K562 (cell line): ENCODE measurements at regions not wholly inside any gene's neighbourhood (a gene's known extent, or its start where the extent isn't known, plus 50 kb on each side); places are given as distances from the start of the nearest gene placed in this dataset.

Source experiments
- BMI1 ChIP-seq: fragments of 150-350 bp; IDR thresholded peaks from 2 replicates; pipeline ENCODE4 v1.6.1; 2014; ENCODE audit warnings: low read length
- CBFB ChIP-seq: sonication (generic); formaldehyde crosslinking; IDR thresholded peaks from 2 replicates; pipeline ENCODE4 v1.4.0; 2020; ENCODE audit warnings: mild to moderate bottlenecking, missing genetic modification reagents
- CBX5 ChIP-seq: IDR thresholded peaks from 2 replicates; pipeline ENCODE4 v1.6.1; 2014; ENCODE audit warnings: low read depth, borderline replicate concordance
- CEBPG ChIP-seq, 3 experiments: fragments of 200-800 bp in 1 of 3; sonication (Bioruptor generic) in 1 of 3; sonication (generic) in 1 of 3; formaldehyde crosslinking in 1 of 3; IDR thresholded peaks in 2 of 3; conservative IDR thresholded peaks in 1 of 3; 2 replicates each; pipeline versions ENCODE4 v1.6.1 to v1.8.0; 2016 to 2022; ENCODE audit warnings: missing compliant biosample characterization in 2 of 3, missing genetic modification characterization in 2 of 3, mild to moderate bottlenecking in 1 of 3, missing genetic modification reagents in 1 of 3
- ERF ChIP-seq: fragments of 450-650 bp; formaldehyde crosslinking; IDR thresholded peaks from 2 replicates; pipeline ENCODE4 v1.4.0; 2020; ENCODE audit warnings: mild to moderate bottlenecking, mixed read lengths
- ETV5 ChIP-seq: sonication (generic); formaldehyde crosslinking; IDR thresholded peaks from 2 replicates; pipeline ENCODE4 v1.4.0; 2020; ENCODE audit warnings: low read depth, mild to moderate bottlenecking, missing genetic modification reagents
- PPARD ChIP-seq: fragments of 250-450 bp; sonication (Bioruptor Pico); IDR thresholded peaks from 2 replicates; pipeline ENCODE4 v1.8.0; 2022; ENCODE audit warnings: inconsistent platforms, mild to moderate bottlenecking, moderate library complexity
- PYGO2 ChIP-seq: fragments of 450-650 bp; IDR thresholded peaks from 2 replicates; pipeline ENCODE4 v1.6.1; 2016; ENCODE audit warnings: mild to moderate bottlenecking, missing genetic modification characterization, moderate library complexity, missing compliant biosample characterization
- RAD21 ChIP-seq, 2 experiments: fragments of 250-450 bp in 1 of 2; fragments of 450-650 bp in 1 of 2; sonication (Bioruptor Pico) in 1 of 2; formaldehyde crosslinking in 1 of 2; IDR thresholded peaks in 1 of 2; conservative IDR thresholded peaks in 1 of 2; 2 replicates each; pipeline versions ENCODE4 v1.4.0 to v1.8.0; 2020 to 2022; ENCODE audit warnings: mild to moderate bottlenecking in 2 of 2, moderate library complexity in 1 of 2
- RB1 ChIP-seq: fragments of 450-650 bp; IDR thresholded peaks from 2 replicates; pipeline ENCODE4 v1.6.1; 2017; ENCODE audit warnings: low read depth, mild to moderate bottlenecking
- TCF3 ChIP-seq: sonication (generic); formaldehyde crosslinking; IDR thresholded peaks from 2 replicates; pipeline ENCODE4 v1.4.0; 2020; ENCODE audit warnings: mild to moderate bottlenecking, missing genetic modification reagents
- ZNF12 ChIP-seq: sonication (generic); formaldehyde crosslinking; IDR thresholded peaks from 2 replicates; pipeline ENCODE4 v1.4.0; 2020; ENCODE audit warnings: mild to moderate bottlenecking, missing genetic modification reagents
- ZNF274 ChIP-seq: IDR thresholded peaks from 2 replicates; pipeline ENCODE4 v1.6.1; 2011; ENCODE audit warnings: low read depth, mild to moderate bottlenecking, low read length, moderate library complexity, borderline replicate concordance
- ZNF717 ChIP-seq: fragments of 250-450 bp; sonication (Bioruptor Pico); IDR thresholded peaks from 2 replicates; pipeline ENCODE4 v1.5.0; 2021
- TF ChIP-seq, protein P1 (sequence below): fragments of 450-650 bp; formaldehyde crosslinking; IDR thresholded peaks from 2 replicates; pipeline ENCODE4 v1.4.0; 2022; ENCODE audit warnings: mild to moderate bottlenecking, moderate library complexity
- TF ChIP-seq, protein P2 (sequence below): fragments of 450-650 bp; IDR thresholded peaks from 2 replicates; pipeline ENCODE4 v1.6.1; 2017; ENCODE audit warnings: antibody characterized with exemption
- TF ChIP-seq, protein P3 (sequence below): fragments of 150-350 bp; IDR thresholded peaks from 2 replicates; pipeline ENCODE4 v1.6.1; 2014; ENCODE audit warnings: low read depth, mild to moderate bottlenecking, low read length, borderline replicate concordance
- TF ChIP-seq, protein P4 (sequence below): fragments of 250-450 bp; sonication (Bioruptor Pico); IDR thresholded peaks from 2 replicates; pipeline ENCODE4 v1.5.0; 2021; ENCODE audit warnings: mild to moderate bottlenecking, moderate library complexity

DNA sequence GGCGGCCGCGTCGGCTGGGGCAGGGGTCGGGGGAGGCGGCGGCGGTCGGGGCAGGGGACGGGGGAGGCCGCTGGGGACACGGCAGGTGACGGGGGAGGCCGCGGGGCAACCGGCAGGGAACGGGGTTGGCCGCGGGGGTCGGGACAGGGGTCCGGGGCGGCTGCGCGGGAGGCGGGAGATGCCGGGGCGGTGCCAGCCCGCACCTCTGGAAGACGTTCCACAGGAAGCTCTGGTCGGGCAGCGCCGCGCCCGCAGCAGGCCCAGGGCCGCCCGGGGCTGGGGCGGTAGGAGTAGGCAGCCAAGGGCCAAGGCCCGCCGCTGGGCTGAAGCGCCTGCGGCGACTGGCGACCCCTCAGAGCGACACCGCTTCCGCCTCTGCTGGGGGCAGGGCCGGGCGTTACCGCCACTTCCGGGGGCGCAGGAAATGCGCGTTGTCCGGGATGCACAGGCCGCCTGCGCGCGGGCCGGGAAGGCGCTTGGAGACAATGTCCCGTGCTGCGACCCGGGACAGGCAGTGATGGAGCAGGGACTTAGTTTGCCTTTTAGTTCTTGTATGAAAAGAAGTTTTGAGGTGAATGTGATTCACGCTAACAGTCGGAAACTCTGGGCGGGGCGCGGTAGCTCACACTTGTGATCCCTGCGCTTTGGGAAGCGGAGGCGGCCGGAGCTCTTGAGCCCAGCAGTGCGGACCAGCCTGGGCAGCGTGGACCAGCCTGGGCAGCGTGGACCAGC is 110.0 kb upstream of the LPCAT1 start (continued):
- TF ChIP-seq ZNF12, result no peak
- TF ChIP-seq CEBPG (CRISPR knock-in tag; IDR thresholded peaks at IDR 0.05), result no peak
- TF ChIP-seq CEBPG (tag; conservative IDR thresholded peaks at IDR 0.05 in 1 of 2, IDR thresholded peaks at IDR 0.05 in 1 of 2), result no peak
- TF ChIP-seq, protein P1, sequence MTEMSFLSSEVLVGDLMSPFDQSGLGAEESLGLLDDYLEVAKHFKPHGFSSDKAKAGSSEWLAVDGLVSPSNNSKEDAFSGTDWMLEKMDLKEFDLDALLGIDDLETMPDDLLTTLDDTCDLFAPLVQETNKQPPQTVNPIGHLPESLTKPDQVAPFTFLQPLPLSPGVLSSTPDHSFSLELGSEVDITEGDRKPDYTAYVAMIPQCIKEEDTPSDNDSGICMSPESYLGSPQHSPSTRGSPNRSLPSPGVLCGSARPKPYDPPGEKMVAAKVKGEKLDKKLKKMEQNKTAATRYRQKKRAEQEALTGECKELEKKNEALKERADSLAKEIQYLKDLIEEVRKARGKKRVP (CRISPR knock-in tag), result peak; percentile 36; the same call in 1 of the 2 replicates
- TF ChIP-seq PPARD (CRISPR knock-in tag), result no peak
- TF ChIP-seq PYGO2 (tag), result no peak
- TF ChIP-seq BMI1, result no peak
- TF ChIP-seq, protein P2, sequence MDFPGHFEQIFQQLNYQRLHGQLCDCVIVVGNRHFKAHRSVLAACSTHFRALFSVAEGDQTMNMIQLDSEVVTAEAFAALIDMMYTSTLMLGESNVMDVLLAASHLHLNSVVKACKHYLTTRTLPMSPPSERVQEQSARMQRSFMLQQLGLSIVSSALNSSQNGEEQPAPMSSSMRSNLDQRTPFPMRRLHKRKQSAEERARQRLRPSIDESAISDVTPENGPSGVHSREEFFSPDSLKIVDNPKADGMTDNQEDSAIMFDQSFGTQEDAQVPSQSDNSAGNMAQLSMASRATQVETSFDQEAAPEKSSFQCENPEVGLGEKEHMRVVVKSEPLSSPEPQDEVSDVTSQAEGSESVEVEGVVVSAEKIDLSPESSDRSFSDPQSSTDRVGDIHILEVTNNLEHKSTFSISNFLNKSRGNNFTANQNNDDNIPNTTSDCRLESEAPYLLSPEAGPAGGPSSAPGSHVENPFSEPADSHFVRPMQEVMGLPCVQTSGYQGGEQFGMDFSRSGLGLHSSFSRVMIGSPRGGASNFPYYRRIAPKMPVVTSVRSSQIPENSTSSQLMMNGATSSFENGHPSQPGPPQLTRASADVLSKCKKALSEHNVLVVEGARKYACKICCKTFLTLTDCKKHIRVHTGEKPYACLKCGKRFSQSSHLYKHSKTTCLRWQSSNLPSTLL, result no peak
- TF ChIP-seq, protein P3, sequence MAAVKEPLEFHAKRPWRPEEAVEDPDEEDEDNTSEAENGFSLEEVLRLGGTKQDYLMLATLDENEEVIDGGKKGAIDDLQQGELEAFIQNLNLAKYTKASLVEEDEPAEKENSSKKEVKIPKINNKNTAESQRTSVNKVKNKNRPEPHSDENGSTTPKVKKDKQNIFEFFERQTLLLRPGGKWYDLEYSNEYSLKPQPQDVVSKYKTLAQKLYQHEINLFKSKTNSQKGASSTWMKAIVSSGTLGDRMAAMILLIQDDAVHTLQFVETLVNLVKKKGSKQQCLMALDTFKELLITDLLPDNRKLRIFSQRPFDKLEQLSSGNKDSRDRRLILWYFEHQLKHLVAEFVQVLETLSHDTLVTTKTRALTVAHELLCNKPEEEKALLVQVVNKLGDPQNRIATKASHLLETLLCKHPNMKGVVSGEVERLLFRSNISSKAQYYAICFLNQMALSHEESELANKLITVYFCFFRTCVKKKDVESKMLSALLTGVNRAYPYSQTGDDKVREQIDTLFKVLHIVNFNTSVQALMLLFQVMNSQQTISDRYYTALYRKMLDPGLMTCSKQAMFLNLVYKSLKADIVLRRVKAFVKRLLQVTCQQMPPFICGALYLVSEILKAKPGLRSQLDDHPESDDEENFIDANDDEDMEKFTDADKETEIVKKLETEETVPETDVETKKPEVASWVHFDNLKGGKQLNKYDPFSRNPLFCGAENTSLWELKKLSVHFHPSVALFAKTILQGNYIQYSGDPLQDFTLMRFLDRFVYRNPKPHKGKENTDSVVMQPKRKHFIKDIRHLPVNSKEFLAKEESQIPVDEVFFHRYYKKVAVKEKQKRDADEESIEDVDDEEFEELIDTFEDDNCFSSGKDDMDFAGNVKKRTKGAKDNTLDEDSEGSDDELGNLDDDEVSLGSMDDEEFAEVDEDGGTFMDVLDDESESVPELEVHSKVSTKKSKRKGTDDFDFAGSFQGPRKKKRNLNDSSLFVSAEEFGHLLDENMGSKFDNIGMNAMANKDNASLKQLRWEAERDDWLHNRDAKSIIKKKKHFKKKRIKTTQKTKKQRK, result no peak
- no peak for TF ChIP-seq ZNF717
- no peak for TF ChIP-seq TCF3 (CRISPR knock-in tag)
- TF ChIP-seq, protein P4, sequence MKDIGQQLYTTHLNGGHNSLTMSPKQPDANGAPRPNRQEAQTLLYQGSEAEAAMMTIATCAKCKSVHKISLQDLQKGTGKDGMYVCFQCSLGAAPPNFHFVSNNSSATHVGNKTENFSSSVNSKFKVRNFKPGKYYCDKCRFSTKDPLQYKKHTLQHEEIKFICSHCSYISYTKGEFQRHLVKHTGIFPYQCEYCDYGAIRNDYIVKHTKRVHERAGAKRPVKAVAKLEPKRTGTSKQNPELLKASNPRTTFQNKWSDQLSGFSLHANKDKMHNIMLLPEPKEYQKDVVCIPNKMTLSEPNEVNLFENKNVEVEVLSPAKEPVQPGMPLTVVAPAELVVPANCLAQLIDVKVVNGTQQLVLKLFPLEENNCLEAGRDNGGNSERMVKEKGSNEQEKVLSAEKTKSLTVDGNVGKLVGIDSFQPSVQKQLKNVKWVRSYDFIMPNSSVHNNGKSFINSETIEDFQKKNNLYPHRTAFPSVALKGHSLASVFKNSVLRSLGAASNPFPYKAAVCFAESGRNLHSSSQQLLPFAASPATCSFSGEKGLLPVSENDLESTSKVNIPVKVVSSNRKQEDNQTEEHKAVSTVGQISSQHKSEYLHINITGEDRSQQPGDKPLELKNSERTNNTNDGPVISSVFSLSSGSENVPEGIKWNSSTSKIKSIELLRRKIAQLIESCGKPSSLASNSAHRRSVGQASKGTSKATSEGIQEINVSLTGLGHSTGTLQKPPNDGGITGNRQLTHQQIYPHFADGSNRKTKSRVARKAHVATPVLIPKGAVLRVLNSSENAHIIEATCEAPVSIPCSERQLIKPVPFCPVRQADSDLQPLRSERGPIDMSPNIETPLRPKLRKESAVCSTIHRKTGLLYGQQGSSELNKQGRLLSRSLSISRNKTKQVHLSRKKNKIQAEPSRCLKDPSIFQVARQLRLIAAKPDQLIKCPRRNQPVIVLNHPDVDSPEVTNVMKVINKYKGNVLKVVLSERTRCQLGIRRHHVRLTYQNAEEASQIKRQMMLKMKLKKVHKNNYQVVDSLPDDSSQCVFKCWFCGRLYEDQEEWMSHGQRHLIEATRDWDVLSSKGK (CRISPR knock-in tag), result no peak
- TF ChIP-seq ETV5 (CRISPR knock-in tag), result peak; percentile 96
- TF ChIP-seq CBX5, result no peak
- TF ChIP-seq CBFB (CRISPR knock-in tag), result no peak
- 0 out of 2 replicates have a peak, but pooled peaks have one; percentile 60 for TF ChIP-seq ERF (CRISPR knock-in tag)
- no peak for TF ChIP-seq RAD21 (CRISPR knock-in tag; conservative IDR thresholded peaks at IDR 0.05 in 1 of 2, IDR thresholded peaks at IDR 0.05 in 1 of 2)
- peak; percentile 71 for TF ChIP-seq RB1
- no peak for TF ChIP-seq ZNF274
